Breast epithelium (tissue), 4 donors: ENCODE measurements at regions not wholly inside any gene's neighbourhood (a gene's known extent, or its start where the extent isn't known, plus 50 kb on each side); places are given as distances from the start of the nearest gene placed in this dataset.

ENCODE experiments used
- DNase-seq, 2 donors: peaks; one replicate each; pipeline ENCODE4 v3.0.0-alpha.2; 2019; ENCODE audit warnings: low spot score in 2 of 2
- H3K27ac ChIP-seq, 2 donors: fragments of 200-600 bp; sonication (generic) in 1 of 2; one replicate each; pipeline ENCODE4 v1.5.1; 2016 to 2019; ENCODE audit warnings: mild to moderate bottlenecking in 1 of 2
- H3K27me3 ChIP-seq, 2 donors: fragments of 200-600 bp; sonication (generic) in 1 of 2; one replicate each; pipeline versions ENCODE4 v1.5.1 to v1.6.0; 2017 to 2019; ENCODE audit warnings: control low read depth in 1 of 2, mild to moderate bottlenecking in 1 of 2
- H3K36me3 ChIP-seq: fragments of 200-600 bp; one replicate; pipeline ENCODE4 v1.5.1; 2019
- H3K4me1 ChIP-seq, 2 donors: fragments of 200-600 bp; sonication (generic); one replicate each; pipeline ENCODE4 v1.5.1; 2016 to 2019; ENCODE audit warnings: control low read depth in 1 of 2
- H3K4me3 ChIP-seq, 3 donors: fragments of 200-600 bp; sonication (generic); 1 replicate in 2 of 3; 2 replicates in 1 of 3; pipeline ENCODE4 v1.5.1; 2016 to 2019; ENCODE audit warnings: mild to moderate bottlenecking in 3 of 3, moderate library complexity in 2 of 3
- H3K9me3 ChIP-seq, 2 donors: fragments of 200-600 bp; sonication (generic) in 1 of 2; one replicate each; pipeline ENCODE4 v1.5.1; 2016 to 2019; ENCODE audit warnings: control low read depth in 1 of 2
- CTCF ChIP-seq, 3 donors: fragments of 450-650 bp; IDR thresholded peaks; one replicate each; pipeline ENCODE4 v1.5.1; 2016 to 2017; ENCODE audit warnings: antibody characterized with exemption in 3 of 3, mild to moderate bottlenecking in 3 of 3, moderate library complexity in 3 of 3
- POLR2A ChIP-seq: fragments of 450-650 bp; IDR thresholded peaks from one replicate; pipeline ENCODE4 v1.6.1; 2016; ENCODE audit warnings: antibody characterized with exemption, mild to moderate bottlenecking, moderate library complexity
- POLR2AphosphoS5 ChIP-seq, 3 donors: sonication (generic); formaldehyde crosslinking; IDR thresholded peaks; one replicate each; pipeline ENCODE4 v1.6.1; 2017; ENCODE audit warnings: antibody characterized with exemption in 3 of 3
- intact Hi-C: fragments of 100-400 bp; cut with DNase I; formaldehyde crosslinking; loops from one replicate; pipeline ENCODE4 v1.15.1; 2023; ENCODE audit warnings: low total_unique reads

- no peak for TF ChIP-seq POLR2AphosphoS5 (IDR thresholded peaks at IDR 0.05)
- no peak for TF ChIP-seq POLR2A
- no peak for TF ChIP-seq CTCF (IDR thresholded peaks at IDR 0.05)
- Histone ChIP-seq H3K27ac (no peak overlapping the region), H3K4me1 (no peaks in the 10 kb centered on the region), H3K9me3 (no peaks in the 10 kb centered on the region), H3K27me3 (no peaks in the 10 kb centered on the region), H3K36me3 (no peaks in the 10 kb centered on the region), H3K4me3 (no peak overlapping the region)
- DNase-seq = no peak
- intact Hi-C loops = no loop called here
Measured at GRCh38 chr1:106613068-106613467, 443.4 kb upstream of the PRMT6 start.

GRCh38 chr1:106613861-106614260, 442.6 kb upstream of the PRMT6 start:
- DNase-seq = no peak
- intact Hi-C loops = no loop called here
- no peak for TF ChIP-seq POLR2A
- TF ChIP-seq POLR2AphosphoS5 (IDR thresholded peaks at IDR 0.05) = no peak
- TF ChIP-seq CTCF (IDR thresholded peaks at IDR 0.05) = no peak
- Histone ChIP-seq H3K9me3 (no peaks in the 10 kb centered on the region), H3K27me3 (no peaks in the 10 kb centered on the region), H3K4me3 (no peak overlapping the region), H3K4me1 (no peaks in the 10 kb centered on the region), H3K27ac (no peak overlapping the region), H3K36me3 (no peaks in the 10 kb centered on the region)

- no peak overlapping the region for H3K27ac ChIP-seq
- no peak for DNase-seq
- intact Hi-C loops = no loop called here
- no peak overlapping the region for H3K4me3 ChIP-seq
- no peaks in the 10 kb centered on the region for H3K27me3 ChIP-seq
- no peaks in the 10 kb centered on the region for H3K4me1 ChIP-seq
- no peak for TF ChIP-seq POLR2A
- no peaks in the 10 kb centered on the region for H3K9me3 ChIP-seq
- H3K36me3 ChIP-seq = no peaks in the 10 kb centered on the region
Measured at GRCh38 chr1:106615473-106615872, 441.0 kb upstream of the PRMT6 start.

DNA sequence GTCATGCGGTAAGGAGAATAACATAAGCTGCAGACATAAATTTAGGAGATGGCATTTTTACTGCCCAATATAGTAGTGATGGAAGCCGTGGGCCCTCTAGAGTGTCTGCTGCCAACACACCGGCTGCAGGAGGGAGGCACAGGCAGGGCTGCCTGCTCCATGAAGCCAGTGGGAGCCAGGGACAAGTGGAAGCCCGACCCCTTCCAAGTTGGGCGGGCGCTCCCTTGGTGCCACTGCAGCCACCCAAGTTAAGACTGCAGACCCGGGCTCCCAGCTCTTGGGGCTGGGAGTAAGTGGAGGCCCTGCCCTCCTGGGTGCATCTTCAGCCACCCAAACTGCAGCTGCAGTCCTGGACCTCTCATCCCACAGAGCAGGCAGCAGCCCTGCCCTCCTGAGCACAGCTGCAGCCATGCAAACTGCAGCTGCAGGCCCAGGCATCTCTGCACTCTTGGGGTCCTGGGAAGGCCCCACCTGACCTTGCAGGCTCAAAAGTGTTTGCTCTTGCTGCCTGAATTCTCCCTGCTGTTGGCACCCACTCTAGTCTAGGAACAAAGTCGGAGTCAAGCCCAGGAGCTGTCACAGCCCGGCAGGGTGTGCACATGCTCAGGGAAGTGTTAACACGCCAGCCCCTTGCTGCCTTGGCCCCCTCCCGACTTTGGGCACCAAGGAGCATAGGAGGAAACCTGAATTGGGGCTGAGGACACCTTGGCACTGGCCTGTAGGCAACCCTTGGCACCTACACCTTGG, 437.2 kb upstream of the PRMT6 start:
- Histone ChIP-seq H3K27me3 (no peaks in the 10 kb centered on the region), H3K4me1 (no peaks in the 10 kb centered on the region), H3K36me3 (no peaks in the 10 kb centered on the region), H3K27ac (no peak overlapping the region), H3K4me3 (no peak overlapping the region), H3K9me3 (no peaks in the 10 kb centered on the region)
- TF ChIP-seq POLR2A (no peak), POLR2AphosphoS5 (IDR thresholded peaks at IDR 0.05) (no peak), CTCF (IDR thresholded peaks at IDR 0.05) (no peak)
- no peak for DNase-seq
- intact Hi-C loops = no loop called here

GRCh38 chr1:106619827-106620134, 436.7 kb upstream of the PRMT6 start:
- H3K9me3 ChIP-seq = no peaks in the 10 kb centered on the region
- H3K4me1 ChIP-seq = no peaks in the 10 kb centered on the region
- no peak for TF ChIP-seq CTCF (IDR thresholded peaks at IDR 0.05)
- no peak for TF ChIP-seq POLR2AphosphoS5 (IDR thresholded peaks at IDR 0.05)
- TF ChIP-seq POLR2A = no peak
- no peaks in the 10 kb centered on the region for H3K27me3 ChIP-seq
- no peak overlapping the region for H3K4me3 ChIP-seq
- DNase-seq = no peak
- no peak overlapping the region for H3K27ac ChIP-seq
- H3K36me3 ChIP-seq = no peaks in the 10 kb centered on the region
- intact Hi-C loops = no loop called here

GRCh38 chr1:106620521-106620954, 435.9 kb upstream of the PRMT6 start:
- intact Hi-C loops = no loop called here
- no peak overlapping the region for H3K27ac ChIP-seq
- H3K36me3 ChIP-seq = no peaks in the 10 kb centered on the region
- H3K9me3 ChIP-seq = no peaks in the 10 kb centered on the region
- DNase-seq = no peak
- no peak overlapping the region for H3K4me3 ChIP-seq
- no peaks in the 10 kb centered on the region for H3K27me3 ChIP-seq
- TF ChIP-seq POLR2A (no peak), POLR2AphosphoS5 (IDR thresholded peaks at IDR 0.05) (no peak), CTCF (IDR thresholded peaks at IDR 0.05) (no peak)
- H3K4me1 ChIP-seq = no peaks in the 10 kb centered on the region
